Effector memory CD8-positive, alpha-beta T cell (primary cell): ENCODE measurements at regions not wholly inside any gene's neighbourhood (a gene's known extent, or its start where the extent isn't known, plus 50 kb on each side); places are given as distances from the start of the nearest gene placed in this dataset.
A peak's percentile ranks its signal among the peaks of the same experiment; 100 is the strongest.

Experiments used
- ATAC-seq: fragments of 150-1000 bp; cut with Tn5 transposase; replicated peaks from 2 replicates; pipeline ENCODE4 v1.10.0; 2021; ENCODE audit warnings: mild to moderate bottlenecking, moderate library complexity
- DNase-seq, 3 experiments: peaks; one replicate each; pipeline ENCODE4 v3.0.0; 2021
- H3K27ac Mint-ChIP-seq, 2 donors: one replicate each; pipeline ENCODE4 v1.8.0; 2022; ENCODE audit warnings: mild to moderate bottlenecking in 2 of 2, mixed read lengths in 2 of 2, moderate library complexity in 2 of 2
- H3K27me3 Mint-ChIP-seq, 2 donors: one replicate each; pipeline ENCODE4 v1.8.0; 2022; ENCODE audit warnings: mixed read lengths in 2 of 2
- H3K36me3 Mint-ChIP-seq: one replicate; pipeline ENCODE4 v1.8.0; 2022; ENCODE audit warnings: mild to moderate bottlenecking, moderate library complexity, mixed read lengths; ENCODE audit not compliant: insufficient read depth
- H3K4me1 Mint-ChIP-seq, 2 donors: one replicate each; pipeline ENCODE4 v1.8.0; 2022; ENCODE audit warnings: low read depth in 2 of 2, mixed read lengths in 2 of 2
- H3K4me3 Mint-ChIP-seq, 2 donors: one replicate each; pipeline ENCODE4 v1.8.0; 2022; ENCODE audit warnings: mild to moderate bottlenecking in 2 of 2, mixed read lengths in 2 of 2, moderate library complexity in 2 of 2
- H3K9me3 Mint-ChIP-seq, 2 donors: one replicate each; pipeline ENCODE4 v1.8.0; 2022; ENCODE audit warnings: mixed read lengths in 2 of 2

DNA sequence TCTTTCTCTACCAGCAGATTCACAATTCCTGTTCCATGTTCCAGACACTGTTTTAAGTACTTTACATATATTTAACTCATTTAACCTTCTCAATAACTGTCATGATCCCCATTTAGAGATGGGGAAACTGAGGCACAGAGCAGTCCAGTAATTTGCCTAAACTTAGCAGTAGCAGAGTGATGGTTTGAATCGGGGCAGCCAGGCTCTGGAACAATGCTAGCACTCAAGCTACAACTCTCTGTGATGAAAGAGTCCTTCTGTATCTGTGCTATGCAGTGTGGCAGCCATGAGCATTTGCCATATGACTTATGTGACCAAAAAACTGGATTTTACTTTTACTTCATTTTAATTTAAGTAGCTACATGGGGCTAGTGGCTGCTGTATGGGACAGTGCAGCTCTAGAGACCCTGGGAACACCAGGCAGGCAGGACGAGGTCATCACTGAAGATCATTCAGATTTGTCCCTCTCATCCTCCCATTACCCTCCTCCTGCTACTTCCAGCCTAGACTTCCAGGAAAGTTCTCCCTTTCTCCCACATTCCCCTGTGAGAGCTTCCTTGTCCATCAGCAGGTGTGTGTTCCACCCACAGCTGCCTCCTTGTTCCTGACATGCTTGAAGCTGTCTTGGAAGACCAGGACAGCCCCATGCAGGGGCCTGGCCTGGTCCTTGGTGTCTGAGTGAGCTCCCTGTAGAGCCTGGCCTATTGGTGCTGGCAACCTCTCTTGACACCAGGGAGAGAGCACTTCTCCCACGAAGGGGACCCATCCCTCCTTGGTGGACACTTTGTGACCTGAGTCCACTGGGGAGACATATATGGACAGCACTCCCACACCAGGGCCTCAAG lies 157.0 kb downstream of the MRPL14 start:
- ATAC-seq (no peak), DNase-seq (no peak)
- H3K4me3 Mint-ChIP-seq, result no peak overlapping the region
- no peak overlapping the region for H3K27ac Mint-ChIP-seq
- no peaks in the 10 kb centered on the region for H3K9me3 Mint-ChIP-seq
- H3K36me3 Mint-ChIP-seq, result peaks cover 6% of the 10 kb centered on the region
- peaks cover 0 to 10% of the 10 kb centered on the region in 2 donors for H3K27me3 Mint-ChIP-seq
- H3K4me1 Mint-ChIP-seq, result no peaks in the 10 kb centered on the region

DNA sequence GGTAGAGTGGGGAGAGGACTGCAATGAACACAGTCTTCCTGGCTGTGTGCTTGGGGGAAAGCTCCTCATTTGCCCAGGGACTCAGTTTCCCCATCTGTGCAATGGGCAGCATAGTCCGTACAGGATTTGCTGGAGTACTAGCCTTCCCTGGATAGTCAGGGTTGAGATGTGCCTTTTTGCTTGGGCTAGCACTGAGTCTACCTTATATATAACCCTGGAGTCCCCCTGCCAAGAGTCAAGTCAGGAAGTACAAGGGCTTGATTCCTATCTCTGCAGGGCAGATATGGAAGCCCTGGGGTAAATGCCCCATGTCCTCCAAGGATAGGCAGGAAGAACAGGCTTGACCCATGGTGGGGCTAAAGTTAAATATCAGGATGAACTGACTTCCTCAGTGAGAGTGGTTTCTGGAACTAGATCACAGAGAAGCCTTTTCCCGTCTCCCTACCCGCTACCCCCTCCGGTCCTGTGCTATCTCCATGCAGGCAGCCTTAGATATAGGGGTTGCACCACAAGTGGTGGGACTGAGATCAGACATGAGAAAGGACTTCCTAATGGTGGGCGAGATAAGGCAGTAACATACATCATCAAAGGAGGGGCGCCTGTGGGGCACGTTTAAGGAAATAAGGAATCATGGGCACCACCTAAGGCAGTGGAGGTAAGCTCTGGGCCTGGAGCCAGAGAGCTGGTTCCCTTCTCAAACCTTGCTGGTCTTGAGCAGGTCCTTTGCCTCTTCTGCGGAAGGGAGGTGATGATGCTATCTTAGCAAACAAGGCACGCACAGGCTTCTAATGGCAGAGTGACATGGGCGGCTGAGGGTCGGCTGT lies 157.9 kb downstream of the MRPL14 start:
- no peak overlapping the region for H3K27ac Mint-ChIP-seq
- peaks cover 0 to 19% of the 10 kb centered on the region in 2 donors for H3K27me3 Mint-ChIP-seq
- no peaks in the 10 kb centered on the region for H3K4me1 Mint-ChIP-seq
- ATAC-seq, result no peak
- H3K9me3 Mint-ChIP-seq, result no peaks in the 10 kb centered on the region
- no peak for DNase-seq
- no peak overlapping the region for H3K4me3 Mint-ChIP-seq
- peaks cover 6% of the 10 kb centered on the region for H3K36me3 Mint-ChIP-seq

DNA sequence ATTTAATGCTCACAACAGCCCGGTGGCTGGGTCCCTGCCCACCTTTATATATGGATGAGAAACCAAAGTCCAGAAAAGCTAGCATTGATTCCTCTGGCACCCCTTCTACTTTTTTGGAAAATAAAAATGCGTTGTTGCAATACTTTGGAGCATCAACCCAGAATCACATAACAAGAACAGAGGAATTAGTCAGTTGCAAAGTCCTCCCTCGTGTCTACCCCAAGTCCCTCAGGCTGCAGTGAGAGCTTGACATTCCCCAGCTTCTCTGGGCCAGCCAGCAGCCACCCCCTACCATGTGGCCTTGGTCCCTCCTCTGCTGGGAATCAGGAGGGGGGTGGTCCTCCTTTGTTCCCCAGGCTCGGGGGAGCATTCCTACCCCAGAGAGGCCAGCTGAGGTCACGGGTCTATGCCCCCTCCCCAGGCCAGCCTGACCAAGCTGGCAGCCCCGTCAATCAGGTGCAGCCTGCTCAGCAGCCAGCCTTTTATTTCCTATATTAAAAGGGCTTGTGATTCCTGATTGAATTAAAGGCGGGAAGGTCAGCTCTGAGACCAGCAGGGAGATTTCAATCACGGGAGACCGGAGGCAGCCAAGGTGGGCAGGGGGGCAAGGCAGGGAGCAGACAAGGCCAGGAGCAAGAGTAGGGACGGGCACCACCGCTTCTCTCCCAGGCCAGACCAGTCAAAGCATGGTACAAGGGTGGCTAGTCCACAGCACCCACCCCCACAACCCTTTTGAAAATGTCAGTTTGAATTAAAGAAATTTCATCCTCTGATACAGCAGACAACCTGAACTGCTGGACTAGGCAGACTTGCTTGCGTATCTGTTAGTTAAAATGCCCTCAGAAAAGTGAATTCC lies 158.9 kb downstream of the MRPL14 start:
- no peak overlapping the region for H3K4me3 Mint-ChIP-seq
- H3K9me3 Mint-ChIP-seq, result no peaks in the 10 kb centered on the region
- no peaks in the 10 kb centered on the region for H3K4me1 Mint-ChIP-seq
- ATAC-seq, result no peak
- DNase-seq, result no peak
- H3K27me3 Mint-ChIP-seq, result peaks cover 0 to 23% of the 10 kb centered on the region in 2 donors
- H3K27ac Mint-ChIP-seq, result no peak overlapping the region
- peaks cover 6% of the 10 kb centered on the region for H3K36me3 Mint-ChIP-seq

DNA sequence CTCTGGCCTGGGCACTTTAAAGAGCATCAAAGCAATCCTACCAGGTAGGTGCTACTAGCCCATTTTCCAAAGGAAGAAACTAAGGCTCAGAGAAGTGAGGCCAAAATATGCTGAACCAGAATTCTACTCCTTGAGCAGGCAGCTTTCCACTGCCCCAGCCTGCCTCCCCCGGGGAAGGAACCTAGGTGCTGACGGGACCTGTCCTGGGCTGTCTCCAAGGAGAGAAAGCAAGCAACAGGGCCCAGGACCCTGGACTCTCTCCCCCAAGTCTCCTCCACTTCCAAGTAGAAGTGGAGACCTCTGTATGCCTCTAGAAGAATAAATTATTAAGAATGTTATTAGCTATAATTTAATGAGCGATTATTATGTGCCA lies 159.5 kb downstream of the MRPL14 start:
- H3K4me3 Mint-ChIP-seq, result no peak overlapping the region
- no peak for ATAC-seq
- no peak overlapping the region for H3K27ac Mint-ChIP-seq
- peaks cover 0 to 23% of the 10 kb centered on the region in 2 donors for H3K27me3 Mint-ChIP-seq
- no peaks in the 10 kb centered on the region for H3K4me1 Mint-ChIP-seq
- no peak for DNase-seq
- no peaks in the 10 kb centered on the region for H3K9me3 Mint-ChIP-seq
- peaks cover 6% of the 10 kb centered on the region for H3K36me3 Mint-ChIP-seq

DNA sequence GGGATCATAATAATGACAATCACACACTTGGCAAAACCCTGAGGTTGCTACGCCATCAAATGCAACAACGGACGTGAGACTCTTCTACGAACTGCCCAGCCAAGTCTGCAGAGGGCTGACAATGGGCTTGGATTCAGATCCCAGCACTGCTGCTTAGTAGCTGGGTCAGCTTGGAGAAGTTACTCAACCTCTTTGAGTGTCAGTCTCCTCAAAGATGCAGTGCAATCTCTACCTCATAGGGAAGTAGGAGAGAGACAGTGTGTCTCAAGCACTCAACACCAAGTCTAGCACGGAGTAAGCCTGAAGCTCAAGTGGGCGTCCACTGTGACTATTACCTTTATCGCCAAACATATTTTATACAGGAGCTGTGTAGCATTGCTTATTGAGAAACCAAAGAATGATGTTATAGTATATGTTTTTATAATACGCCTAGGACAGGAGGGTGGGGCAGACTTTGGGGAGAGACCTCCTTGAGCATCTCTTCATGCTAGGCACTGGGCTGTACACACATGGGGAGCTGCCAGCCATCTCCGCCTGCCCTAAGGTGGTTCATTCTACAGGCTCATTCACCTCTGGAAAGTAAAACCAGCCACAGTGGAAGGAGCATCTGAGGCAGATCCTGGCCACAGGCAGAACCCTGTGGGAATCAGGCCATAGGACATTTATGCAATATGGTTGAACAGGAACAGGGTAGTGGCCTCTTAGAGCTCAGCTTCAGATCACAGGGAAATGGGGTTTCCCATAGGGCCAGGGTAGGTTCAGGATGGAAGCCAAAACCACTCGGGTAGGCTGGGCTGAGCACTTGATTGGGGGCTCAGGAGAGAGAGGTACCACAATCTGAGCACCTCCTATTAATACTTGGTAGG lies 160.2 kb downstream of the MRPL14 start:
- Mint-ChIP-seq H3K4me3 (no peak overlapping the region), H3K9me3 (no peaks in the 10 kb centered on the region), H3K27me3 (peaks cover 0 to 23% of the 10 kb centered on the region in 2 donors), H3K4me1 (no peaks in the 10 kb centered on the region), H3K36me3 (peaks cover 6% of the 10 kb centered on the region), H3K27ac (no peak overlapping the region)
- DNase-seq, result no peak
- ATAC-seq, result no peak

DNA sequence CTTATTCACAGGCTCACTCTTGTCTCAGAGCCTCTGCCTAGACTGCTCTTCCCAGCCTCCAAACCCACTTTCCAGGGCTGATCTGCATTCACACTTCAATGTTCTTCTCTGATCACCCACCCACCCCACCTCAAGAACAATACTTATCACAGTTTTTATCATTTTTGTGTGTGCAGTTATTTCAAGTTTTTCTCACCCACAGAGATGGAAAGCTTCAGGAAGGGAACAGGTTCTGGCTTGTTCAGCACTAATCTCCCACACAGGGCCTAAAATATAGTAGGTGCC lies 160.9 kb downstream of the MRPL14 start:
- Mint-ChIP-seq H3K4me1 (no peaks in the 10 kb centered on the region), H3K27me3 (peaks cover 0 to 23% of the 10 kb centered on the region in 2 donors)

DNA sequence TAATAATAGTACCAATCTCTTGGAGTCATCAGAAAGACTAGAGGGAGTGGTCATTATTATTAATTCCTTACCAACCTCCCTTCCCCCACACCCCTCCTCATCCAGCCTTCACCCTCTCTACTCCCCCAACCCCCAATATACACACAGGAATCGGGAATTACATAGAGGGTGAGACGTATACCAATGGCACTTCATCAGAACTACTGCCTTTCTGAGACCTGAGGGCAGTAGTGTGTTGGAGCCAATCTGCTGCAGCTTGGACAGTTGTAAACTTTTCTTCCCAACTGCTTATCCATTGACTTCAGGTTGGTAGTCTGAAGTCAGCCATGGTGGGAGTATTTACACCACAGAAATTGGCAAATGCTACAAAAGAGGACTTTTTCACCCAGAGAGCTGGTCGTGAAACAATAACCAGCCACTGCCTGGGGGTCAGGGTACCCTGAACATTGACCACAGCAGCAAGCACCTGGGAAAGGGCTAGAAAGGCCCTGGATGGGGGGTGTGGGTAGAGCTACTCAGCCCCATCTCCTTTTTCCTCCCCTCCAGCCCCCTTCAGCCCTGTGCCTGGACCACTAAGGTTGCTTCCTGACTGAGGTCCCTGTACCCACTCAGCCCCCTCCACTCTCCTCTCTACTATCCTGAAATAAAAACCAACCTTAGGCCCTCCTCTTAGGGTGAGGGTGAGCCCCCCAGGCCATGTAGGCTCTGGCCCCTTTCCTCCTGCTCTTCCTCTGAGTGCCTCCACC lies 161.5 kb downstream of the MRPL14 start:
- no peak for ATAC-seq
- Mint-ChIP-seq H3K27me3 (peaks cover 0 to 23% of the 10 kb centered on the region in 2 donors), H3K9me3 (no peaks in the 10 kb centered on the region), H3K4me3 (no peak overlapping the region), H3K27ac (no peak overlapping the region), H3K4me1 (no peaks in the 10 kb centered on the region), H3K36me3 (peaks cover 2% of the 10 kb centered on the region)
- no peak for DNase-seq

More for the DNA sequence above, 160.9 kb downstream of the MRPL14 start:
- Mint-ChIP-seq H3K27ac (no peak overlapping the region), H3K9me3 (no peaks in the 10 kb centered on the region), H3K4me3 (no peak overlapping the region), H3K36me3 (peaks cover 2% of the 10 kb centered on the region)
- no peak for DNase-seq
- ATAC-seq, result no peak

DNA sequence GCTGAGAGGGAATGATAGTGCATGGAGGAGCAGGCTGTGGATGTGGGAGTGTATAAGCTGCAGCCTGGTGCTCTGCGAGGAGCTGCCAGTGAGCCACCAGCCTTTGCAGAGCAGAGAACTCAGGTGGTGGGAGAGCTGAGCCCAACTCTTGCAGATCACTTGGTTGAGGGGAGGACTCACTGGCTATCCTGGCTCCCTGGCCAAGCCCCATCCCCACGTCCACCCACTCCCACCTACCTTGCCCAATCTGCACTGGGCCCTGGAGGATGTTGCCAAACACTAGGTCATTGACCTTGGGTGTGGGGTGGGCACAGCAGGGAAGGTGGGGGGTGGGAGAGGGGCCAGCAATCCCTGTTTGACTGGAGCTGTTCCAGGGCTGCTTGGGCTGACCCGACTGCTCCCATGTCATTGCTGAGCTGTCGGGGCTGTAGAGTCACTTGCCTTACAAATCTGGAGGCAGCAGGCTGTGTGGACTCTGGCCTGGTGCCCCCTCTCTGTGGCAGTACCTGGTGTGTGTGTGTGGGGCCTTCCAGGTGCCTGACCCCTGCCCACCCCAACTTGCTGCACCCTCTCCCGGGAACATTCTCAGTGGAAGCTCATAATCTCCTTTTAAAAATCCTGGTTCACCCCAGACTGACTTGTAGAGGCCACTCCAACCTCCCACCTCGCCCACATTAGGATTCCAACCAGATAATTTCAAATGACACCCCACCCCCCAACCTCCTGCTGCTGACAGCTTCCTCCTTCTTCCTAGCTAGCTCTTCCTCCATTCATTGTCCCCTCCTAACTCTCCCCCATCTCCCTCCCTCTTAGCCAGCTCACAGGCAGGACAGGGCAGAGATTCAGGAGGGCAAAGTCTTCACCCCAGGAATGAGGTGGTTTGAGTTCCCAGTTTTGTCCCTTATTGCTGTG lies 162.3 kb downstream of the MRPL14 start:
- peaks cover 0 to 23% of the 10 kb centered on the region in 2 donors for H3K27me3 Mint-ChIP-seq
- DNase-seq (no peak), ATAC-seq (no peak)
- H3K4me1 Mint-ChIP-seq, result no peaks in the 10 kb centered on the region
- peaks cover under 1% of the 10 kb centered on the region for H3K36me3 Mint-ChIP-seq
- no peak overlapping the region for H3K27ac Mint-ChIP-seq
- no peak overlapping the region for H3K4me3 Mint-ChIP-seq
- no peaks in the 10 kb centered on the region for H3K9me3 Mint-ChIP-seq

DNA sequence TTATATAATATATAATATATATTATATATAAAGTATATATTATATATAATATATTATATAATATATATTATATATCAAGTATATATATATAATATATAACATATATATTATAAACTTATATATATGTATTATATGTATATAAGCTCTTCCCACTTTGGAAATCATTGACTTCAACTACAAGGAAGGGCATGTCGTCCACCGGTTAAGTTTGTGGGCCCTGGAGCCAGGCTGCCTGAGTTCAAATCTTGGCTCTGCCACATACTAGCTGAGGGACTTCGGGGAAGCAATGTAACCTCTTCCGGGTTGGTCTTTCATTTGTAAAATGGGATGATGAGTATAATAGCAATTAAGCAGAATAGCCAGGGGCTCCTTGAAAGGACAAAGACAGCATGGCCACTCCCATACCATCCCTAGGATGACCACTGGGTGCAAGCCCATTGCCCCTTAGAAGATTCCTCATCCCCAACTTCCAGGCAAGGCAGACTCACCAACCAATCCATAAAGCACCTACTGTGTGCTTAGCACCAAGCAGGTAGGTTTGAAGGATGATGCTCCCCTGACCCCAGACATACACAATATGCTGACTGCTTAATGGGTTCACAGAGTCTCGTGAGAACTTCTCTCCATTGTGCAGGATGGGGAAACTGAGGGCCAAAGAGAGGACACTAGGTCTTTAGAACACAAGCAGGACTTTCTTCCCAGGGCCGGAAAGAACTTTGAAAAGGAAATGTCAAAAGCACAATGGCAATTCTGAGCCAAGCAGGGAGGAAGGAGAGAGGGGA lies 163.2 kb downstream of the MRPL14 start:
- DNase-seq (no peak), ATAC-seq (no peak)
- H3K27me3 Mint-ChIP-seq, result peaks cover under 1 to 29% of the 10 kb centered on the region in 2 donors
- H3K27ac Mint-ChIP-seq, result no peak overlapping the region
- no peaks in the 10 kb centered on the region for H3K9me3 Mint-ChIP-seq
- no peaks in the 10 kb centered on the region for H3K4me1 Mint-ChIP-seq
- H3K36me3 Mint-ChIP-seq, result no peaks in the 10 kb centered on the region
- H3K4me3 Mint-ChIP-seq, result no peak overlapping the region

DNA sequence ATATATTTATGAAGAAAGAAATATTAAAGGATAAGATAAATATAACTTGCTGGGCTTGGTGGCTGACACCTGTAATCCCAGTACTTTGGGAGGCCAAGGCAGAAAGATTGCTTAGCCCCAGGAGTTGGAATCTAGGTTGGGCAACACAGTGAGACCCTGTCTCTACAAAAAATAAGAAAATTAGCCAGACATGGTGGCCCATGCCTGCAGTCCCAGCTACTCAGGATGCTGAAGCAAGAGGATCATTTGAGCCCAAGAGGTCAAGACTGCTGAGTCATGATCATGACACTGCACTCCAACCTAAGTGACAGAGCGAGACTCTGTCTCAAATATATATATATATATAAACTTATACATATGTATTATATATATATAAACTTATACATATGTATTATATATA lies 164.0 kb downstream of the MRPL14 start:
- H3K36me3 Mint-ChIP-seq, result peaks cover 1% of the 10 kb centered on the region
- no peaks in the 10 kb centered on the region for H3K9me3 Mint-ChIP-seq
- peak overlapping the region in 1 of 2 donors; percentile 42 for H3K27ac Mint-ChIP-seq
- DNase-seq (no peak), ATAC-seq (no peak)
- H3K4me1 Mint-ChIP-seq, result no peaks in the 10 kb centered on the region
- H3K4me3 Mint-ChIP-seq, result no peak overlapping the region
- H3K27me3 Mint-ChIP-seq, result peaks cover 9 to 38% of the 10 kb centered on the region in 2 donors

DNA sequence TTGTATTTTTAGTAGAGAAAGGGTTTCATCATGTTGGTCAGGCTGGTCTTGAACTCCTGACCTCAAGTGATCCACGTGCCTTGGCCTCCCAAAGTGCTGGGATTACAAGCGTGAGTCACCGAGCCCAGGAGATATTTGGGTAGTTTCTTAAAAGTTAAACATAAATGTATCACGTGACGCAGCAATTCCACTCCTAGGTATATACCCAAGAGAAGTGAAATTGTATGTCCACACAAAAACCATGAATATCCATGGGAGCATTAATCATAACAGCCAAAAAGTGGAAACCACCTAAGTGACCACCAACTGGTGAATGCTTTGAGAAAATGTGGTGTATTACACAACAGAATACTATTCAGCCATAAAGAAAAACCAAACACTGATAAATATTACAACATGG lies 164.8 kb downstream of the MRPL14 start:
- H3K27ac Mint-ChIP-seq, result peak overlapping the region in 1 of 2 donors; percentile 42
- H3K9me3 Mint-ChIP-seq, result no peaks in the 10 kb centered on the region
- ATAC-seq (no peak), DNase-seq (no peak)
- H3K36me3 Mint-ChIP-seq, result peaks cover 2% of the 10 kb centered on the region
- peaks cover 16 to 45% of the 10 kb centered on the region in 2 donors for H3K27me3 Mint-ChIP-seq
- H3K4me1 Mint-ChIP-seq, result no peaks in the 10 kb centered on the region
- no peak overlapping the region for H3K4me3 Mint-ChIP-seq
